HG03175 (cell line): ENCODE measurements at regions not wholly inside any gene's neighbourhood (a gene's known extent, or its start where the extent isn't known, plus 50 kb on each side); places are given as distances from the start of the nearest gene placed in this dataset.
"Not testable (repeated sequence)": the region's sequence is repeated elsewhere in the genome, so short reads cannot be mapped to it uniquely, and the experiment has no call there.

Source experiments
- ATAC-seq: cut with Tn5 transposase; IDR thresholded peaks from one replicate; pipeline ENCODE4 v1.9.1; 2021; ENCODE audit warnings: mild to moderate bottlenecking, moderate library complexity; ENCODE audit not compliant: unreplicated experiment

DNA sequence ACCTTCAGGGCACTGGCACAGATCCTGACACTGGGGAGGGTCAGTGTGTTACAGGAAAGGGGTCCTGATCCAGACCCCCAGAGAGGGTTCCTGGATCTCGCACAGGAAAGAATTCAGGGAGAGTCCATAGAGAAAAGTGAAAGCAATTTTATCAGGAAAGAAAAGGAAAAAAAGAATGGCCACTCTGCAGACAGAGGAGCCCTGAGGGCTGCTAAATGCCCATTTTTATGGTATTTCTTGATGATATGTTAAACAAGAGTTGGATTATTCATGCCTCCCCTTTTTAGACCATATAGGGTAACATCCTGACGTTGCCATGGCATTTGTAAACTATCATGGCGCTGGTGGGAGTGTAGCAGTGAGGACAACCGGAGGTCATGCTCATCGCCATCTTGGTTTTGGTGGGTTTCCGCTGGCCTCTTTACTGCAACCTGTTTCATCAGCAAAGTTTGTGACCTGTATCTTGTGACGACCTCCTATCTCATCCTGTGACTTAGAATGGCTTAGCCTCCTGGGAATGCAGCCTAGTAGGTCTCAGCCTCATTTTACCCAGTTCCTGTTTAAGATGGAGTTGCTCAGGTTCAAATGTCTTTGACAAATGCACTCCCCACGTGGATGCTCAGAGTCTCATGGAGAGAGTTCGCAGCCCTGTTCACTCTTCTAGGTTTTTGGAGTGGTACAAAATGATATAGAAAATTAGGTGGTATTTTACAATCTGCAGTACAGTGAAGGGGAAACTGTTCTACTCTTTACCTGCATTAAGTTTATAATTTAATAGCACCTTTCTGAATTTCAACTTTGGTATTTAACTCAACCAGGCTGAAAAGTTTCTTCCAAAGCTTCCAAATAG is 1363.7 kb upstream of the TMEM132C start:
- ATAC-seq = no peak

DNA sequence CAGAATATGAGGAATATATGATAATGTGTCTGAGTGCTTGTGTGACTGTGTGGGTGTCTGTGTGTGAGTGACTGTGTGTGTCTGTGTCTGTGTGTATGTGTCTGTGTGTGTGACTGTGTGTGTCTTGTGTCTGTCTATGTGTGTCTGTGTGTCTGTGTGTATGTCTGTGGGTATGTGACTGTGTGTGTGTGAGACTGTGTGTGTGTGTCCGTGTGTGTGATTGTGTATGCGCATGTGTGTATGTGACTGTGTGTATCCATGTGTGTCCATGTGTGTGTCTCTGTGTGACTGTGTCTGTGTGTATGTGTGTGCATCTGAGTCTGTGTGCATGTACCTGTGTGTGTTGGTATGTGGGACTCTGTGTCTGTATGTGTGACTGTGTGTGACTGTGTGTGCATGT is 1361.2 kb upstream of the TMEM132C start:
- ATAC-seq = no peak

DNA sequence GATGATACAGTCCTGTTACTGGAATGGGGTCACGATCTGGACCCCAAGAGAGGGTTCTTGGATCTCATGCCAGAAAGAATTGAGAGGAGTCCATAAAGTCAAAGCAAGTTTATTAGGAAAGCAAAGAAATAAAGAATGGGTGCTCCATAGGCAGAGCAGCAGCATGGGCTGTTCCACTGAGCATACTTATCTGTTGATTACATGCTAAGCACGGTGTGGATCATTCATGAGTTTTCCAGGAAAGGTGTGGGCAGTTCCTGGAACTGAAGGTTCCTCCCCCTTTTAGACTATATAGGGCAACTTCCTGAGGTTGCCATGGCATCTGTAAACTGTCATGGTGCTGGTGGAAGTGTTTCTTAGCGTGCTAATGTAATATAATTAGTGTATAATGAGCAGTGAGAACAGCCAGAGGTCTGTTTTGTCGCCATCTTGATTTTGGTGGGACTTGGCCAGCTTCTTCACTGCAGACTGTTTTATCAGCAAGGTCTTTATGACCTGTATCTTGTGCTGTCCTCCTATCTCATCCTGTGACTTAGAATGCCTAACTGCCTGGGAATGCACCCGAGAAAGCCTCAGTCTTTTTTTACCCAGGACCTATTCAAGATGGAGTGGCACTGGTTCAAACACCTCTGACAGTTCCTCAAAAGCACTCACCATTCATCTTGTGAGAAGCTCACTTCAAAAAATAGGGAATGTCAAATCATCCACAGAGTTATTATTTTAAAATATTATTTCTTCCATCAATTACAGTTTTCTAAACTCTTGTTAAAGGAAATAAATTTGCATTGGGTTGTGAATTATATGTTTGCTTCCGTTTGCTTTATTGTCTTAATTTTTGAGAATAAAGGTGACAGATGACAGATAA is 1358.8 kb upstream of the TMEM132C start:
- ATAC-seq = no peak

DNA sequence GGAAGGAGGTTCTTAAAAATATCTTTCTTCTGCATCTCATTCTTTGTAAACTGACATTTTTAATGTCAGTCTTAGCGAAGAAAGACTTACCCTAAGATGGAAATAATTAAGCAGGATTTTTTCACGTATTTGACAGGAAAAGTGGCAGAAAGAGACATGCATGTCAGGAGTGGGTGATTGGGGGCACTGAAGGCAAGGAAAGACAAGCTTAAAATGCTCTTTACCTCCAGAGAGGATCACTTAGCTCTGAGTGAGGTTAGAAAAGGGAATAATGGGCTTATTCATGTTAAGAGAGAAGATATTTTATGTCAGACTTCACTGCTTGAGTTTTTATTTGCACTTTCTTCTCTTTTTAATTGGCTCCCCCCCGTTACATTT is 1358.2 kb upstream of the TMEM132C start:
- no peak for ATAC-seq

DNA sequence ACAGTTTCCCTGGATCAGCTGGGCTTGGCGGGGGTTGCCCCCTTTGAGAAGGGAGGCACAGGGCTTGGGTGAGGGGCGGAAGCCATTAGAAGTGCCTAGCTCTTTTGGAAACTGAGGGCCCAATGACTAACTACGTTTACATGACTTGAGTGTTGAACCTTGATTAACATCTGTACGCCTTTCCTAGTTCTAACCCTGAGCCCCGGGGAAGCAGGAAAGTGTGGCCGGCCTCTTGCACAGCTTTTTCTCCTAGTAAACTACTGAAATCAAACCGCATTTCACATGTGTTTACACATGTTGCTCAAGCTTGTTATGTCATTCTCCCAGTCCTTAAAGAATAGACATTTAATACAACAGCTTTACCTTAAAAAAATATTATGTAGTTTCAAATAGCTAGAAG is 1356.4 kb upstream of the TMEM132C start:
- ATAC-seq = no peak

DNA sequence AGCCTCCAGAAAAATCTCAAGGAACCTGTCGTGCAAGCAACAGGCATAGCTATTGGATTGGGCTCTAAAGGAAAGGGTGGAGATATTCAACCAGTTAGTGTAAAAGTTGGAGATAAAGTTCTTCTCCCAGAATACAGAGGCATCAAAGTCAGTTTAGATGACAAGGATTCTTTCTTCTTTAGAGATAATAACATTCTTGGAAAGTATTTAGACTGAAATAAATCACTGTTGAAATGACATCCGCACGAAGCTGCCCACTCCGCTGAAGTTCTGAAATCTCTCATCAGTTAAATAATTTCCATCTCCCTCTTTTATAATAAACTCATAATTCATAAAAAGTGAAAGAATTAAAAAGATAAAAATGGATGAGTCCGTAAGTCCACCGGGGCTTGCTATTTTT is 1354.9 kb upstream of the TMEM132C start:
- ATAC-seq = no peak

DNA sequence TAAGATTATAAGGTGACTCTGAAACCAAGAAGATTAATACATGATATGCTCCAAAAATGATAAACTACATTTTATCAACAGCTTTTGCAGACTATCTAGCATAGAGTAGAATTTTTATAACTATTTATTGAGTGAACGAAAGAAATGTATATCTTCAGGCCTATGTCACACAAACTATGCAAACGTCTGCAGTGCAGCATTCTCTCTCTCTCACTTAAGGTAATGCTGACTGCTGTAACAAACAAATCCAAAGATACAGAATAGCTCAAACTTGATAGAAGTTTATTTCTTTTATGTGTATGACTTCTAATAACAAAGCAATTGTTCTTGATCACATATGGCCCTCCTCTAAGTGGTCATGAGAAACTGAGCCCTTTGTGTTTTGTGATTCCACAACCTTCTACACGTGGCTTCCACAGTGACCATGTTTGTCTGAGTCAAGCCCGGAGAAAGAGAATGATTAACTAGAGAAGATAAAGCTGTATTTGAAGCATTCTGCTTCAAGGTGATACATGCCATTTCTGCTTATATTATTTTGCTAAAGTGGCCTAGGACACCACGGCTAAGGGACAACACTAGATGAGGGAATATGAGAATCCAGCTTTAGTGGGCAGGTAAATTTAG is 1352.7 kb upstream of the TMEM132C start:
- no peak for ATAC-seq

DNA sequence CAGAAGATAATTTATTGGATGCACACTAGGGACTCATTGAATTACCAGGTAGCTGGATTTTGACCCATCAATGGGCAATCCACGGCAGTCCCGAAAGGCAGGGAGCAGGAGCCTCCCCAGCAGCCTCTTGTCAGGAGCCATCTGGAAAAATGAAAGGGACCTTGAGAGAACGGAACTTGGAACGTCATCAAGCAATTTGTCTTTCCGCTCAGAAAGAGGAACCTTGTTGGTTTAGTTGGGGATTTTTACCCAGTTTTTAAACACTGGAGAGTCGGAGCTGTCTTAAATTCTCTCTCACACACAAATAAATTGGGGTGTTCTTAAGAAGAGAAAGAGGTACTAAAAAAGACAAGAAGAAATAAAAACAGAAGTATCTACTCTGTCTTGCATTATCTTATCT is 1351.7 kb upstream of the TMEM132C start:
- no peak for ATAC-seq

DNA sequence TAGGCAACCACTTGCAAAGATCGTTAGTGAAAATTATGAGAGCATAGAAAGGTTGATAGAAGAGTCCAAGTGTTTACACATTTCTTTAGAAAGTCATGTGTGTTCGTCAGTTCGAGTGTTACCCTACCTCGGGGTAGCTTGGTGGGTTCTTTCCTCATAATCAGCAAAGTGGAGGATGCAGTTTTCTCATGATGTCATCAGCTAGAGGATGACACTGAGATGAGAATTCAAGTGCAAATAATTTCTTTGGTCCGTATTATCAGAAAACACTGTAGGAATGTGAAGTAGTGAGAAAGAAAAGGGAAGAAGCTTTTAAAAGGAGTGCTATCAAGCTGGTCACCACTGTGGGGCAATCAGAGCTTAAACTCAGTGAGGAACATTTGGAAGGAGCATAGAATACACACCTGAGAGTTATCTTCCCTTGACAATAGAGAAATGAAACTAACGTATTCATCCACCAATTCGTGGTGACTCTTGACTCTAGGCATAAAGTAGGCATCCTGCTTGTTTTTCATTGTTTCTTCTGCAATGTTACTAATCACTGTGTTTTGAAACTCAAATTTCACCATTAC is 1340.9 kb upstream of the TMEM132C start:
- no peak for ATAC-seq

DNA sequence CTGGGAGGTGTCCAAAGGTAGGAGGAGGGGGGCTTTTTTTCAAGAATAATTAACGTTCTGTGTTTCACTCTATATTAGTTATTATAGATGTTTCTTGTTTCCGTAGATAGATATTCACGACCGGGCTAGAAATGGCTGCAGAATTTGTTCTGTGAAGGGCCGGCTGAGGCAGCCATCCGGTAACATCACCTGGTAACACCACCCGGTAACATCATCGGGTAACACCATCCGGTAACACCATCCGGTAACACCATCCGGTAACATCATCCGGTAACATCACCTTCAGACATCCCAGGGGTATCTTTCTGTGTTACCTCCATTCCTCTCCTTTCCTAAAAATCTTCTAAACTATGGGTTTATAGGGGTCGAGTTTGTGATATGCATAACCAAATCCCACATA is 1336.7 kb upstream of the TMEM132C start:
- ATAC-seq = no peak

DNA sequence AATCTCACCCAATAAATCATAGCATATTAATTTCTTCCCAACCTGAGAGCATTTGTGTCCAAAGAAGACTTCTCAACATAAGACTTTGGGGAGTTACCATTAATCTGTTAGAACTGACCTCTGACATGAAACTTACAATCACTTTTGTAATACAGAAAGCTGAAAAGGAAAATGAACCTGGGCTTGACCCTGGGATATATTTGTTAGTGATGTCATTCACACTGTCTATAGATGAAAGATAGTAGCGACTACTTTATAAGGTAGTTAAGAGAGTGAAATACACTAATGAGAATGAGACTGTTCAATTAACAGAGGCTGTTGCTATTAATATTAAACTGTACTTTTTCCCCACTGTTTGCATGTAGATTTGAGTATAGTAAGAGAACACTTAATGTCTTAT is 1334.8 kb upstream of the TMEM132C start:
- no peak for ATAC-seq

DNA sequence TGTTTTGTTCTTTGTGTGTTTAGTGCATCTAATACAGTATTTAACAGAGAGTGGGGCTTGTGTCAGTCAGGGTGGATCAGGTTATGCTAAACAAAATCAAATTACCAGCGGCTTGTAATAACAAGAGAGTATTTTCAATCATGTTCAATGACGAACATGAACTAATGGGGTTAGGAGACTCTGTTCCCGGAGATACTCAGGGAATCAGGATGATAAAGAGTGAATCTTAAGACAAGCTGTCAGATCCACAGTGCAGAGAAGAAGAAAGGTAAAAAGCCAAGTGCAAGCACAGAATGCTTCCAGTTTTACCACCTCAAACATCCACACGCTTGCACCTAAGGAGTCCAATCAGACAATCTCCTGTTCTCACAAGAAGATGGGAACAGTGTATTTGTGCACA is 1331.5 kb upstream of the TMEM132C start:
- ATAC-seq = no peak

DNA sequence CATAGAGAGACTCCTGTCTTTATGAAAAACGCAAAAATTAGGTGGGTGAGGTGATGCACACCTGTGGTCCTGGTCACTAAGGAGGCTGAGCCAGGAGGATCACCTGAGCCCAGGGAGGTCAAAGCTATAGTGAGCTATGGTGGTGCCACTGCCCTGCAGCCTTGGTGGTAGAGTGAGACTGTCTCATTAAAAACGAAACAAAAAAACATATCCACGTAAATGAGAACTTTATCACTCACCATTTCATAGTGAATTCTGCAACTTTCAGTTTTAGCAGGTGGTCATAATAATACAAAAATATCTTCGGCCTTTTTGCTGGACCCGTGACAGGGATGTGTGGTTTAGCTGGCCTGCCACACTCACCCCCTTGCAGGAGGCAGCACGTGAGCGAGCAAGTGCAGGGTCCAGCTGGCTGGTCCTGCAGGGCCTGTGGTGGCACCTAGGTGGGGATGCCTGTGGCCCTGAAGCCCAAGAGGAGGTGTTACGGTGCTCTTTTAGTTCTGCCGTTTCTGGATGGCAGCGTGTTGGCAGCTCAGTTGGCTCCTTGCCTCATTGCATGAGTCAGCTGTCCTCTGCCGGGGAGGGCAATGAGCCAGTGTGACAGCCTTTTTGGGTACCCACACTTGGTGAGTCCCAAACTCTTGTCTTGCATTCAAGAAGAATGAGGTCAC is 1330.7 kb upstream of the TMEM132C start:
- no peak for ATAC-seq

DNA sequence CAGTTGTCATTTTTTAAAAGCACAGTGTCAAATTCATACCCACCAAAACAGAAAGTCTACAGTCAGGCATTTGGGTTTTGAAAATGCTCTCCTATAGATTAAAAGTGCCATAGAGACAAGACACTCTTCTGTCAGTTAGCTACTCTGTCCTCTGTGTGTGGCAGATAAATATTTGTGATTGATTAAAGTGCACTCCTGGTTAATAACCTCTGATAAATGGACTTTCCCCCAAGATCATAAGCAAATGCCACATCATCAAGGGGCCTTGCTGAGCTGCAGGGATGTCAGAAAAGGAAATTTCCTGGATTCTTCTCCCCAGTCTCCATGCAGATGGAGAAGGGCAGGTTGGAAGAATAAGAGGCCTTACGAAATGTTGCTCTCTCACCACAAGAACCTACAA is 1329.5 kb upstream of the TMEM132C start:
- no peak for ATAC-seq

DNA sequence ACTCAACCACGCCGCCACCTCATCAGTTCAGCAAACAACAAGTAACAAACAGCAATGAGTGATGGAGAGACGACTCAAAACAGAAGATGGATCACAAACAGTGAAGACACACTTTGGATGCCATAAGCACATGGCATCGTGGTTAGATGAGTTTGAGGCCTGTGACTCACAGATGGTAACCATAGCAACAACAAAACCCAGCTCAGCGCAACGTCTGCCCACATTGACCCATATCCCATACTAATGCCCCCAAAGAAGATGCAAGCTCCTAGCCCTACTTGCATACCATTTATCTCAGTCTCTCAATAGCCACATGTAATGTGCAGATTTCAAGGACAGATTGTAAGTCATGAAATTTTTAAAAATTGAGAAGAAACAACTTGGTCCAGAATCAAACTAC is 1322.3 kb upstream of the TMEM132C start:
- no peak for ATAC-seq

DNA sequence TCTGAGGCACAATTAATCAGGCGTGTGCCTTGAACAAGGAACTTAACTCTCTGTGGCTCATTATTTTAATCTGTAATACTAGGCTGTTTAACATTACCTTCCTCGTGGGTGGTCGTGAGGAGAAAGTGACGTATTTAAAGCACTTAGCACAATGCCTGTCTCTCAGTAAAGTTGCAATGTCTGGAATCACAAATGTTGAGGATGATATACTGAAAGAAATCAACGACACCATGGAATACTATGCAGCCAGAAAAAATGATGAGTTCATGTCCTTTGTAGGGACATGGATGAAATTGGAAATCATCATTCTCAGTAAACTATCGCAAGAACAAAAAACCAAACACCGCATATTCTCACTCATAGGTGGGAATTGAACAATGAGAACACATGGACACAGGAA is 1320.0 kb upstream of the TMEM132C start:
- ATAC-seq = not testable (repeated sequence)

DNA sequence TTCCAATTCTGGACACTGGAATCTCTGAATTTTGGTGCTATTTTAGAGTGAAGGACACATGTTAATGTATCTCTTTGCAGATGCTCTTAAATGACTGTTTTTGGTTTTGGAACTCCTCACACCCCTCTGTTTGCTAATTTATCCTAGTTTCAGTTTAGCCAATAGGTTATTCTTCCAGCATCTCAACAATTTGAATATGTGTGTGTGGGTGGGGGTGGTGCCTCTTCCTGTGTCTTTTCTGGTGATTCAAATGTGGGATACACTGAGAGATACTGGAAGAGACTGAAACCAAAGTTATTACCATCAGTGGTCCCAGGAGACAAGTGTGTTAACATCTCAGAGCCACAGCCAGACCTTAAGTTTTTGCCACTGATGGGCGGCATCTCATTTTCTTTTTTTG is 1317.4 kb upstream of the TMEM132C start:
- ATAC-seq = no peak

DNA sequence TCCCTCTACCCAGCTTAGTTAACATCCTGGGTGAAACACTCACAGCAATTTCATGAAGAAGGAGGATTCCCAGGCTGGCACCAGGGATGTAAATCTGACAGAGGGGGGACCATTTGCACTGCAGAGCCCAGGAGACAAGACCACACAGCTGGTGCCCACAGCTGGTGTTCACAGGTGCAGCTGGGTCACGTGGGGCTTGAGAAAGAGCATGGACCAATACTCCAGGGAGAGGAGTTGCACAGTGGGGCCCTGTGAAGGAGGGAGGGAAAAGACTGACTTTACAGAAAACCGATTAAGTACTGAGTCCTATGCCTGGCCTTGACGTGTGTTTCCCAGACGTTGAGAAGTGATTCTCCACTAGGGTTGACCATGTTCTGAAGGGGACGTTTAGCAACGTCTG is 1316.7 kb upstream of the TMEM132C start:
- ATAC-seq = no peak

DNA sequence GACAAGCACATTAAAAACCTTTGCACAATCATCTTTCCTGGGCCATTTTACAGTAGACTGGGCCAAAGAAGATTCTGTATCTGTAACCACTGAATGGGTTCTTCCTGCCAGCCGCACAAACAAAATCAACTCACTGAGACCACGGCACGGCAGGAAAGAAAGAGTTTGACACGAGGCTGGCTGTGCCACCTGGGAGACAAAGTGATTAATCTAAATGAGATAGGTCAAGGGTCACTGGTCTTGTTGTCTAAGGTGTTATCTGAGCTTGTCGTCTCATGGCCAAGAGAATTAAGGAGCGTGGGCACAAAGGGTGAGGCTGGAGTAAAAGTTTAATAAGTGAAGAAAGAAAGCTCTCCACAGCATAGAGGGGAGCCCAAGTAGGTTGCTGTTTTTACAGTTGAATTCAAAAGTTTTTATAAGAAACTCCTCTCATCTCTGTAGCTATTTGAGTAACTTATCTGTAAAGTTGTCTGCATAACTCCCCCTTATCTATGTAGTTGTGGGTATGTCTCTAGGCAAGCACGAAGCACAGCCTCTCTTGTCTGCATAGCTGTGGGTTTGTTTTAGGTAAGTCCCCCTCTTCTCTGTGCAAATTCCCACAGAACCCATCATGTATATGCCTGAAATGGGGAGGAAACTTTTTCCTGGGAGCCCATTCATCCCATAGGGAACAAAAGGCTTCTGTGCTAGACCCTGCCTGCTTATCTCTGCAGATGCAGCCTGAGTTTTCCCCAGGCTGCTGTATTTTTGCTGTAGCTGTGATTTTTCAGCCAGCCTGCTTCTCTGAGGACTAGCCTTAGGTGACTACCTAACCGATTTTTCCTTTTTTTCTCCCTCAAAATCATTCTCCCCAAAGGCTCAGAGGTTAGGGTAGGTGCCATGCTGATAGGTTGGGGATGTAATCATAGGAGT is 1314.6 kb upstream of the TMEM132C start:
- ATAC-seq = no peak

DNA sequence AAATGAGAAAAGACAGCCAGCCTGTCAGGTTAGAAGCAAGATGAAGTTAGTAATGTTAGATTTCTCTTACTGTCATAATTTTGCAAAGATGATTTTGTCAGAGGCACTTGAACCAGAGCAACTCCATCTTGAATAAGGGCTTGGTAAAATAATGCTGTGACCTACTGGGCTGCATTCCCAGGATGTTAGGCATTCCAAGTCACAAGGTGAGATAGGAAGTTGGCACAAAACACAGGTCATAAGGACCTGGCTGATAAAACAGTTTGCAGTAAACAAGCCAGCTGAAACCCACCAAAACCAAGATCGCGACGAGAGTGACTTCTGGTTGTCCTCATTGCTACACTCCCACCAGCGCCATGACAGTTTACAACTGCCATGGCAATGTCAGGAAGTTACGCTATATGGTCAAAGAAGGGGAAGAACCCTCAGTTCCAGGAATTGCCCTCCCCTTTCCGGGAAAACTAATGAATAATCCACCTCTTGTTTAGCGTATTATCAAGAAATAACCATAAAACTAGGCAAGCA is 1313.5 kb upstream of the TMEM132C start:
- ATAC-seq = no peak
